ENCODE measurements at regions not wholly inside any gene's neighbourhood (a gene's known extent, or its start where the extent isn't known, plus 50 kb on each side); places are given as distances from the start of the nearest gene placed in this dataset.
"Not testable (repeated sequence)": the region's sequence is repeated elsewhere in the genome, so short reads cannot be mapped to it uniquely, and the experiment has no call there.

DNA sequence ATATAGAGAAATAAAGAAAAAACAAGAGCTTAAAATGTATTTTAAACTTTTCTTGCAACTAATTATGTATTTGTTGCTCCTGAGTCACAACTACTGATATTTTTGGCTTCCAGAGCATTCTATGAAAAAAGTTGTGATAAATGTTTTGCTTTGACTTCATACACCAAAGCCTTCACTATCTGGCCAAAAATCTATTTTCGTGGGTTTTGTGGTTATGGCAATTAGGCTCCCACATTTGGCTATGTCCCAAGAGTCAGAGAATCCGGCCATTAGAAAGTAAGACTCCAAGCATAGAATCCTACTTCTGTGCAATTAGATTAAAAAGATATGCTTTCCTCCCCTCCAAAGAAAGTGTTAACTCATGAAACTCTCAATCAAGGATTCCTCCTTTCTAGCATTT is 1456.1 kb upstream of the ACVR2A start:
- TF ChIP-seq, protein P1, sequence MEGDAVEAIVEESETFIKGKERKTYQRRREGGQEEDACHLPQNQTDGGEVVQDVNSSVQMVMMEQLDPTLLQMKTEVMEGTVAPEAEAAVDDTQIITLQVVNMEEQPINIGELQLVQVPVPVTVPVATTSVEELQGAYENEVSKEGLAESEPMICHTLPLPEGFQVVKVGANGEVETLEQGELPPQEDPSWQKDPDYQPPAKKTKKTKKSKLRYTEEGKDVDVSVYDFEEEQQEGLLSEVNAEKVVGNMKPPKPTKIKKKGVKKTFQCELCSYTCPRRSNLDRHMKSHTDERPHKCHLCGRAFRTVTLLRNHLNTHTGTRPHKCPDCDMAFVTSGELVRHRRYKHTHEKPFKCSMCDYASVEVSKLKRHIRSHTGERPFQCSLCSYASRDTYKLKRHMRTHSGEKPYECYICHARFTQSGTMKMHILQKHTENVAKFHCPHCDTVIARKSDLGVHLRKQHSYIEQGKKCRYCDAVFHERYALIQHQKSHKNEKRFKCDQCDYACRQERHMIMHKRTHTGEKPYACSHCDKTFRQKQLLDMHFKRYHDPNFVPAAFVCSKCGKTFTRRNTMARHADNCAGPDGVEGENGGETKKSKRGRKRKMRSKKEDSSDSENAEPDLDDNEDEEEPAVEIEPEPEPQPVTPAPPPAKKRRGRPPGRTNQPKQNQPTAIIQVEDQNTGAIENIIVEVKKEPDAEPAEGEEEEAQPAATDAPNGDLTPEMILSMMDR (IDR thresholded peaks at IDR 0.05), result no peak
- H3K27me3 ChIP-seq, result no peaks in the 10 kb centered on the region
- H3K4me1 ChIP-seq (ENCODE audit: control insufficient read depth in 1 of 2, insufficient read depth in 1 of 2, low read depth in 1 of 2, low read length in 1 of 2), result no peaks in the 10 kb centered on the region
- no peaks in the 10 kb centered on the region for H3K9me3 ChIP-seq
- no peak overlapping the region for H3K4me3 ChIP-seq (ENCODE audit: low read depth in 1 of 2, low read length in 1 of 2)
- H3K27ac ChIP-seq, result no peak overlapping the region
- no peaks in the 10 kb centered on the region for H3K36me3 ChIP-seq

DNA sequence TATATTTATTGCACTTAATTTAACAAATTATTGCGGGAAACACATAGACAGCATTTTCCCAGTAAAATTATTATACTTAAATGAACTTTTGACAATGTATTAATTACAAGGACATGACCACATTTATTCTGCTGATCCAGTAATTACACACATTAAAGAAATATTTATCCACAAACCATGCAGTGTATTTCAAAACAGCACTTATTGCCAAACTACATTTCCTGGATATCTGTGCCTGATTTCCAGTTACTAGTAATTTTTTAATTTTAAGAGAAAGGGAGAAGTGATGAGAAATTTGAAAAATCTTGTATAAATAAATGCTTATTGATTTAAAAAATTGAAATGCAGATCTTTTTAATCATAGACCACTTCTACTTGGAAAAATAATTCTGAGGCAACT is 1458.7 kb upstream of the ACVR2A start:
- H3K4me3 ChIP-seq (ENCODE audit: low read depth in 1 of 2, low read length in 1 of 2), result no peak overlapping the region
- H3K27me3 ChIP-seq, result no peaks in the 10 kb centered on the region
- no peaks in the 10 kb centered on the region for H3K9me3 ChIP-seq
- H3K27ac ChIP-seq, result no peak overlapping the region
- TF ChIP-seq, protein P1 (IDR thresholded peaks at IDR 0.05), result no peak
- H3K36me3 ChIP-seq, result no peaks in the 10 kb centered on the region
- H3K4me1 ChIP-seq (ENCODE audit: control insufficient read depth in 1 of 2, insufficient read depth in 1 of 2, low read depth in 1 of 2, low read length in 1 of 2), result no peaks in the 10 kb centered on the region

DNA sequence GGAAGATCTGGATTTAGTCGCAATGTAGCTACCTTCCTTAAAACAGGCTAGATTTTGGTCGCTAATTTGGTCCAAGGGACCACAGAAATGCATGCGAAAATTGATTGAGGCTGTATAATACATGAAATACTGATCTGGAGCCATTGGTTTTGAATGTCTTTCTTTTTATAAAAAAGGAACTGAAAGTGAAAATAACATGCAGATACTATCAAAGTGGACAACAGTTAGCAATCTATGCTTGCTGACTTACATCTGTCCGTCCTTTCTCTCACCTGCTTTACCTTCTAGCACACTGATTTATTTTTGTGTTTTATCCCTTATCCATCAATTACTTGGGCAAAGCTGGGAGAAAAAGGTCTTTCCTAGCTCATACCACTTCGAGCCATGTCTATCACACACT is 1459.8 kb upstream of the ACVR2A start:
- no peak overlapping the region for H3K4me3 ChIP-seq (ENCODE audit: low read depth in 1 of 2, low read length in 1 of 2)
- H3K36me3 ChIP-seq, result no peaks in the 10 kb centered on the region
- no peaks in the 10 kb centered on the region for H3K9me3 ChIP-seq
- no peaks in the 10 kb centered on the region for H3K27me3 ChIP-seq
- no peak overlapping the region for H3K27ac ChIP-seq
- H3K4me1 ChIP-seq (ENCODE audit: control insufficient read depth in 1 of 2, insufficient read depth in 1 of 2, low read depth in 1 of 2, low read length in 1 of 2), result no peaks in the 10 kb centered on the region
- TF ChIP-seq, protein P1 (IDR thresholded peaks at IDR 0.05), result no peak

DNA sequence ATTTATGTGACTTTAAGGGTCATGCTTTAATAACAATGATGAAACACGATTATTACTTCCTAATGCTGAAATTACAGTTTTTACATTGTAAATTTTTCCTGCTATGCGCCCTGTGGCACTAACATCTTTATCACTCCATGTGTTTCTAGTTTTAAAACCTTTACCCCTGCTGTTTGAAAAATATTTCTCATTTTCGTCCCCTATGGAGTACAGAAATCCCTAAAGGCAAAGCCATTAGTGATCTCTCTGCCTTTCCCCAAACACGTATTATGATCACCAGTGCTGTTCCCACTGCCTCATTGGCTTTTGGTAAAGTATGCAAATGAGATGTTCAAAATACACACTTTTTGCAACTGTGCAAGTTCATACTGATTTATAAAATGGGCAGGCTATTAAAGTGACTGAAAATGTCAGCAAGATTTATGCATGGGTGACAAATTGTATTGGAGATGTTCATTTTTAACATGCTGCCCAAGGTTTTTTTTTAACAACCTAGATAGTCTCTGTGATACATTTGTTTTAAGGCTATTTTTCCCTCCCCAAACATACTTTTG is 1468.2 kb upstream of the ACVR2A start:
- TF ChIP-seq, protein P1 (IDR thresholded peaks at IDR 0.05), result no peak
- Histone ChIP-seq H3K4me1 (ENCODE audit: control insufficient read depth in 1 of 2, insufficient read depth in 1 of 2, low read depth in 1 of 2, low read length in 1 of 2) (no peaks in the 10 kb centered on the region), H3K27me3 (no peaks in the 10 kb centered on the region), H3K36me3 (no peaks in the 10 kb centered on the region), H3K27ac (no peak overlapping the region), H3K9me3 (no peaks in the 10 kb centered on the region), H3K4me3 (ENCODE audit: low read depth in 1 of 2, low read length in 1 of 2) (no peak overlapping the region)

DNA sequence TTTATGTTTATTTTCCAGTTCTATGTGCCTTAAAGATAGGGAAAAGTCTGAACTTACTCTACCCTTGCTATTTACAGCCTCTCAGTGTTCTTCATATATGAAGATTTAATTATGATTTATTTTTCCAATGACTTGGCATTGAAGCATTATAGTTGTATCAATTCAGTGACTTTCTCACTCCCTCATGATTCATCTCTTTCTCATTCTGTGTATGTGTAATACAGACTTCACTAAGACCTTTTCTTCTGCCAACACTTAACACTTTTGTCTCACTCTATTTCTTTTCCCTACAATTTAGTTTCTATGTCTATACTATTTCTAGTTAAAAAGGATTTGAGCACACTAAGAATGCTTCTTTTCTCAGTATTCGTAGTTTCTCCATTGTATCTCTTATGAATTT is 1470.3 kb upstream of the ACVR2A start:
- Histone ChIP-seq H3K4me3 (ENCODE audit: low read depth in 1 of 2, low read length in 1 of 2) (no peak overlapping the region), H3K27ac (no peak overlapping the region), H3K36me3 (no peaks in the 10 kb centered on the region), H3K9me3 (no peaks in the 10 kb centered on the region), H3K4me1 (ENCODE audit: control insufficient read depth in 1 of 2, insufficient read depth in 1 of 2, low read depth in 1 of 2, low read length in 1 of 2) (no peaks in the 10 kb centered on the region), H3K27me3 (no peaks in the 10 kb centered on the region)
- TF ChIP-seq, protein P1 (IDR thresholded peaks at IDR 0.05), result no peak

DNA sequence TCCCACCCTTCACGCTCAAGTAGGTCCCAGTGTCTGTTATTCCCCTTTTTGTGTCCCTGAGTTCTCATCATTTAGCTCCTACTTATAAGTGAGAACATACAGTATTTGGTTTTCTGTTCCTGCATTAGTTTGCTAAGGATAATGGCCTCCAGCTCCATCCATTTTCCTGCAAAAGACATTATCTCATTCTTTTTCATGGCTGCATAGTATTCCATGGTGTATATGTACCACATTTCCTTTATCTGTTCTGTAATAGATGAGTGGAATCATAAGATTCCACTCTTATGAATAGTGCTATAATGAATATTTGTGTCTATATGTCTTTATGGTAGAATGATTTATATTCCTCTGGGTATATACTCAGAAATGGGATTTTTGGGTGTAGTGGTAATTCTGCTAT is 1473.5 kb upstream of the ACVR2A start:
- not testable (repeated sequence) for H3K36me3 ChIP-seq; H3K4me1 ChIP-seq (ENCODE audit: control insufficient read depth in 1 of 2, insufficient read depth in 1 of 2, low read depth in 1 of 2, low read length in 1 of 2); H3K27ac ChIP-seq; H3K9me3 ChIP-seq; H3K27me3 ChIP-seq; H3K4me3 ChIP-seq (ENCODE audit: low read depth in 1 of 2, low read length in 1 of 2)

All from neutrophil (primary cell).